IMR-90 (cell line): ENCODE measurements at regions not wholly inside any gene's neighbourhood (a gene's known extent, or its start where the extent isn't known, plus 50 kb on each side); places are given as distances from the start of the nearest gene placed in this dataset.

Experiments used
- ATAC-seq: fragments of 200-7000 bp; cut with Tn5 transposase; 2 replicates; pipeline ENCODE4 v1.9.1; 2020; ENCODE audit warnings: low read depth, mild to moderate bottlenecking, moderate library complexity
- BruUV-seq: library from RNA; stranded (reverse); fragments of 400-500 nt; replicated peaks from 2 replicates; lab custom pipeline; 2021; lab: Mats Ljungman, UMichigan
- CTCF ChIA-PET: fragments of 300-600 bp; formaldehyde crosslinking; extraction: SDS; loops from one replicate; lab custom pipeline; 2021; ENCODE audit warnings: antibody characterized with exemption; lab: Yijun Ruan, JAX
- POLR2A ChIA-PET: fragments of 300-600 bp; sonication (Branson Sonifier 250); formaldehyde crosslinking; loops from one replicate; lab custom pipeline; 2022; ENCODE audit warnings: antibody characterized with exemption; ENCODE audit not compliant: unreplicated experiment; lab: Charles Lee
- DNase-seq: peaks from one replicate; pipeline ENCODE4 v3.0.0; 2013
- H2AFZ ChIP-seq: replicated peaks from 2 replicates; pipeline ENCODE3; 2013; ENCODE audit warnings: low read length, mild to moderate bottlenecking; ENCODE audit not compliant: poor library complexity
- H2AK5ac ChIP-seq: 2 replicates; pipeline ENCODE4 v1.6.1; 2013; ENCODE audit warnings: low read depth, low read length, inconsistent platforms
- H2AK9ac ChIP-seq: replicated peaks from 2 replicates; pipeline ENCODE3; 2013; ENCODE audit warnings: mild to moderate bottlenecking, low read depth, low read length, moderate library complexity; ENCODE audit not compliant: poor library complexity
- H2BK120ac ChIP-seq: 2 replicates; pipeline ENCODE4 v1.6.1; 2013; ENCODE audit warnings: low read depth, low read length, inconsistent platforms
- H2BK15ac ChIP-seq: 3 replicates; pipeline ENCODE4 v1.6.1; 2013; ENCODE audit warnings: low read depth, low read length, inconsistent platforms
- H2BK20ac ChIP-seq: 2 replicates; pipeline ENCODE4 v1.6.1; 2013; ENCODE audit warnings: low read depth, mild to moderate bottlenecking, inconsistent platforms, low read length, moderate library complexity
- H2BK5ac ChIP-seq: 2 replicates; pipeline ENCODE4 v1.6.1; 2013; ENCODE audit warnings: mild to moderate bottlenecking, low read depth, low read length, inconsistent platforms; ENCODE audit not compliant: poor library complexity, severe bottlenecking
- H3K14ac ChIP-seq: replicated peaks from 2 replicates; pipeline ENCODE4 v1.6.1; 2013; ENCODE audit warnings: low read depth, low read length, inconsistent platforms
- H3K18ac ChIP-seq: 2 replicates; pipeline ENCODE4 v1.6.1; 2013; ENCODE audit warnings: low read depth, low read length, control low read depth
- H3K23ac ChIP-seq: 2 replicates; pipeline ENCODE4 v1.6.1; 2013; ENCODE audit warnings: low read depth, low read length, inconsistent platforms
- H3K27ac ChIP-seq: 2 replicates; pipeline ENCODE4 v1.5.1; 2013; ENCODE audit warnings: mild to moderate bottlenecking, control low read depth, low read length; ENCODE audit not compliant: insufficient read depth
- H3K27me3 ChIP-seq: 2 replicates; pipeline ENCODE4 v1.6.1; 2013; ENCODE audit warnings: low read length; ENCODE audit not compliant: control insufficient read depth, insufficient read depth
- H3K36me3 ChIP-seq: 2 replicates; pipeline ENCODE4 v1.6.1; 2013; ENCODE audit warnings: low read length, mixed read lengths; ENCODE audit not compliant: control insufficient read depth, insufficient read depth
- H3K4ac ChIP-seq: 2 replicates; pipeline ENCODE4 v1.6.1; 2013; ENCODE audit warnings: low read depth, low read length, inconsistent platforms
- H3K4me1 ChIP-seq: 2 replicates; pipeline ENCODE4 v1.6.1; 2013; ENCODE audit warnings: low read length, mixed read lengths; ENCODE audit not compliant: control insufficient read depth, insufficient read depth
- H3K4me2 ChIP-seq: 2 replicates; pipeline ENCODE4 v1.6.1; 2013; ENCODE audit warnings: low read depth, mild to moderate bottlenecking, control low read depth, low read length, moderate library complexity
- H3K4me3 ChIP-seq: 2 replicates; pipeline ENCODE4 v1.5.1; 2013; ENCODE audit warnings: low read depth, mild to moderate bottlenecking, control low read depth, low read length, moderate library complexity; ENCODE audit not compliant: insufficient read depth
- H3K56ac ChIP-seq: 2 replicates; pipeline ENCODE4 v1.6.1; 2013; ENCODE audit warnings: low read length, inconsistent platforms; ENCODE audit not compliant: insufficient read depth; ENCODE audit errors: extremely low read depth
- H3K79me1 ChIP-seq, 2 experiments: 2 replicates each; pipeline ENCODE4 v1.6.1; 2013; ENCODE audit warnings: low read length in 2 of 2, inconsistent platforms in 1 of 2, low read depth in 1 of 2
- H3K9ac ChIP-seq: 2 replicates; pipeline ENCODE4 v1.6.1; 2013; ENCODE audit warnings: low read depth, low read length, control low read depth
- H3K9me1 ChIP-seq: 2 replicates; pipeline ENCODE4 v1.6.1; 2013; ENCODE audit warnings: low read length, inconsistent platforms; ENCODE audit not compliant: insufficient read depth
- H3K9me3 ChIP-seq: 2 replicates; pipeline ENCODE4 v1.6.1; 2013; ENCODE audit warnings: low read length; ENCODE audit not compliant: control insufficient read depth, insufficient read depth
- H4K20me1 ChIP-seq: 2 replicates; pipeline ENCODE4 v1.6.1; 2013; ENCODE audit warnings: low read length, inconsistent platforms; ENCODE audit not compliant: insufficient read depth
- H4K5ac ChIP-seq: 2 replicates; pipeline ENCODE4 v1.6.1; 2013; ENCODE audit warnings: mild to moderate bottlenecking, low read depth, low read length, control low read depth
- H4K8ac ChIP-seq, 2 experiments: 2 replicates each; pipeline ENCODE4 v1.6.1; 2013; ENCODE audit warnings: low read depth in 2 of 2, low read length in 2 of 2, control low read depth in 1 of 2, inconsistent platforms in 1 of 2
- H4K91ac ChIP-seq: 2 replicates; pipeline ENCODE4 v1.6.1; 2013; ENCODE audit warnings: low read depth, low read length, inconsistent platforms; ENCODE audit not compliant: insufficient read depth
- BHLHE40 ChIP-seq: fragments of 150-350 bp; IDR thresholded peaks from 2 replicates; pipeline ENCODE4 v1.6.1; 2016; ENCODE audit warnings: mild to moderate bottlenecking, low read depth, low read length
- CEBPB ChIP-seq: IDR thresholded peaks from 2 replicates; pipeline ENCODE4 v1.6.1; 2012; ENCODE audit warnings: low read depth, low read length, improper control_type of control experiment
- CHD1 ChIP-seq: IDR thresholded peaks from 2 replicates; pipeline ENCODE4 v1.6.1; 2012; ENCODE audit warnings: low read depth, low read length, improper control_type of control experiment
- FOS ChIP-seq: fragments of 150-350 bp; IDR thresholded peaks from 2 replicates; pipeline ENCODE4 v1.6.1; 2016; ENCODE audit warnings: low read depth, low read length
- MAFK ChIP-seq: IDR thresholded peaks from 2 replicates; pipeline ENCODE4 v1.6.1; 2012; ENCODE audit warnings: low read depth, low read length, improper control_type of control experiment
- MAZ ChIP-seq: IDR thresholded peaks from 2 replicates; pipeline ENCODE4 v1.6.1; 2012; ENCODE audit warnings: low read depth, mild to moderate bottlenecking, low read length, improper control_type of control experiment, moderate library complexity, borderline replicate concordance
- MXI1 ChIP-seq: IDR thresholded peaks from 2 replicates; pipeline ENCODE4 v1.6.1; 2012; ENCODE audit warnings: low read depth, mild to moderate bottlenecking, low read length, moderate library complexity, borderline replicate concordance
- NFE2L2 ChIP-seq: fragments of 150-350 bp; IDR thresholded peaks from 2 replicates; pipeline ENCODE4 v1.6.1; 2016; ENCODE audit warnings: low read depth, mild to moderate bottlenecking, low read length
- POLR2A ChIP-seq: IDR thresholded peaks from 2 replicates; pipeline ENCODE4 v1.6.1; 2012; ENCODE audit warnings: mild to moderate bottlenecking, low read depth, low read length
- RAD21 ChIP-seq: IDR thresholded peaks from 2 replicates; pipeline ENCODE4 v1.6.1; 2012; ENCODE audit warnings: low read length, improper control_type of control experiment
- RCOR1 ChIP-seq: IDR thresholded peaks from 2 replicates; pipeline ENCODE4 v1.6.1; 2012; ENCODE audit warnings: mild to moderate bottlenecking, low read length, improper control_type of control experiment; ENCODE audit not compliant: insufficient replicate concordance
- RFX5 ChIP-seq: IDR thresholded peaks from 2 replicates; pipeline ENCODE4 v1.8.0; 2012; ENCODE audit warnings: low read depth, mild to moderate bottlenecking, low read length, moderate library complexity
- SMC3 ChIP-seq: fragments of 150-350 bp; IDR thresholded peaks from 2 replicates; pipeline ENCODE4 v1.6.1; 2016; ENCODE audit warnings: low read depth, mild to moderate bottlenecking, antibody characterized with exemption, low read length, moderate library complexity
- WGBS, 2 experiments: methylation state at CpG; one replicate each; pipeline versions ENCODE4 v1.1.5 to v1.1.7; 2013; ENCODE audit warnings: missing lambda C conversion rate in 2 of 2; ENCODE audit not compliant: insufficient read length in 1 of 2; ENCODE audit errors: extremely low coverage in 2 of 2; 5-methylcytosine and 5-hydroxymethylcytosine counted together
- dilution Hi-C: fragments of 300-500 bp; cut with HindIII; formaldehyde crosslinking; loops from one replicate; pipeline ENCODE4 v1.14.3; 2018; ENCODE audit warnings: low sequenced_read_pairs; ENCODE audit not compliant: unreplicated experiment
- in situ Hi-C: fragments of 300-500 bp; cut with MboI; formaldehyde crosslinking; loops from 3 replicates; pipeline ENCODE4 v1.14.3; 2019; ENCODE audit warnings: low sequenced_read_pairs, inconsistent platforms, mixed read lengths
- intact Hi-C: fragments of 100-400 bp; cut with micrococcal nuclease; formaldehyde crosslinking; loops from 2 replicates; pipeline ENCODE4 v1.10.0; 2022
- TF ChIP-seq, protein P1 (sequence below): fragments of 150-350 bp; IDR thresholded peaks from 2 replicates; pipeline ENCODE4 v1.6.1; 2016; ENCODE audit warnings: low read depth, mild to moderate bottlenecking, low read length, moderate library complexity, borderline replicate concordance
- TF ChIP-seq, protein P2 (sequence below): conservative IDR thresholded peaks from 2 replicates; pipeline ENCODE4 v1.5.1; 2012; ENCODE audit warnings: mild to moderate bottlenecking, low read depth, low read length, improper control_type of control experiment
- TF ChIP-seq, protein P3 (sequence below): fragments of 150-350 bp; IDR thresholded peaks from 2 replicates; pipeline ENCODE4 v1.6.1; 2017; ENCODE audit warnings: mild to moderate bottlenecking, antibody characterized with exemption, low read length, low read depth

DNA sequence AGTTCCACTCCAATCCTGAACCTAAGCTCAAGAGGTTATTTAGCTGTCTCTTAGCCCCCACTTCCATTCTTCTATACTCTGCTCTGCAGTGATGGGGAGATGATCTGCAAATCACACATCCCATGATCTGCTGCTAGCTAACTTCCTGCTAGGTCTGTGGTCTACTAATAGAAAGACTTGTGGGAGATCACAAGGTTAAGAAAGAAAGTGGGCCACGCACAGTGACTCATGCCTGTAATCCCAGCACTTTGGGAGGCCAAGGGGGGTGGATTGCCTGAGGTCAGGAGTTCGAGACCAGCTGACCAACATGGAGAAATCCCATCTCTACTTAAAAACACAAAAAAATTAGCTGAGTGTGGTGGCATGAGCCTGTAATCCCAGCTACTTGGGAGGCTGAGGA lies 471.1 kb upstream of the NWD2 start:
- Histone ChIP-seq H4K20me1 (no peaks in the 10 kb centered on the region), H2AFZ (no peak overlapping the region), H4K5ac (no peak overlapping the region), H3K4me1 (no peaks in the 10 kb centered on the region), H4K91ac (no peak overlapping the region), H3K4me2 (no peak overlapping the region), H3K27me3 (no peaks in the 10 kb centered on the region), H3K18ac (no peak overlapping the region), H3K9me3 (peaks cover 10% of the 10 kb centered on the region; the same call in 1 of the 2 replicates), H3K79me1 (no peaks in the 10 kb centered on the region), H3K27ac (no peak overlapping the region), H3K56ac (no peak overlapping the region), H3K36me3 (no peaks in the 10 kb centered on the region), H3K23ac (no peak overlapping the region), H2AK5ac (no peak overlapping the region), H3K4ac (no peak overlapping the region), H3K9me1 (no peaks in the 10 kb centered on the region), H3K14ac (no peak overlapping the region), H2AK9ac (no peak overlapping the region), H3K9ac (no peak overlapping the region), H2BK15ac (no peak overlapping the region), H3K4me3 (no peak overlapping the region), H4K8ac (no peak overlapping the region), H2BK20ac (no peak overlapping the region), H2BK5ac (no peak overlapping the region), H2BK120ac (no peak overlapping the region)
- WGBS, 2 experiments: no CpG with 5 or more reads among the region's 2 CpGs
- DNase-seq (no peak), ATAC-seq (no peak)
- intact Hi-C loops: no loop called here
- TF ChIP-seq NFE2L2 (no peak), MXI1 (no peak), RCOR1 (no peak), CHD1 (no peak), FOS (no peak), POLR2A (no peak), MAZ (no peak), RAD21 (no peak), CEBPB (no peak), MAFK (no peak), BHLHE40 (no peak), RFX5 (no peak), SMC3 (no peak)
- TF ChIP-seq, protein P1, sequence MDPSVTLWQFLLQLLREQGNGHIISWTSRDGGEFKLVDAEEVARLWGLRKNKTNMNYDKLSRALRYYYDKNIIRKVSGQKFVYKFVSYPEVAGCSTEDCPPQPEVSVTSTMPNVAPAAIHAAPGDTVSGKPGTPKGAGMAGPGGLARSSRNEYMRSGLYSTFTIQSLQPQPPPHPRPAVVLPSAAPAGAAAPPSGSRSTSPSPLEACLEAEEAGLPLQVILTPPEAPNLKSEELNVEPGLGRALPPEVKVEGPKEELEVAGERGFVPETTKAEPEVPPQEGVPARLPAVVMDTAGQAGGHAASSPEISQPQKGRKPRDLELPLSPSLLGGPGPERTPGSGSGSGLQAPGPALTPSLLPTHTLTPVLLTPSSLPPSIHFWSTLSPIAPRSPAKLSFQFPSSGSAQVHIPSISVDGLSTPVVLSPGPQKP: no peak
- TF ChIP-seq, protein P2, sequence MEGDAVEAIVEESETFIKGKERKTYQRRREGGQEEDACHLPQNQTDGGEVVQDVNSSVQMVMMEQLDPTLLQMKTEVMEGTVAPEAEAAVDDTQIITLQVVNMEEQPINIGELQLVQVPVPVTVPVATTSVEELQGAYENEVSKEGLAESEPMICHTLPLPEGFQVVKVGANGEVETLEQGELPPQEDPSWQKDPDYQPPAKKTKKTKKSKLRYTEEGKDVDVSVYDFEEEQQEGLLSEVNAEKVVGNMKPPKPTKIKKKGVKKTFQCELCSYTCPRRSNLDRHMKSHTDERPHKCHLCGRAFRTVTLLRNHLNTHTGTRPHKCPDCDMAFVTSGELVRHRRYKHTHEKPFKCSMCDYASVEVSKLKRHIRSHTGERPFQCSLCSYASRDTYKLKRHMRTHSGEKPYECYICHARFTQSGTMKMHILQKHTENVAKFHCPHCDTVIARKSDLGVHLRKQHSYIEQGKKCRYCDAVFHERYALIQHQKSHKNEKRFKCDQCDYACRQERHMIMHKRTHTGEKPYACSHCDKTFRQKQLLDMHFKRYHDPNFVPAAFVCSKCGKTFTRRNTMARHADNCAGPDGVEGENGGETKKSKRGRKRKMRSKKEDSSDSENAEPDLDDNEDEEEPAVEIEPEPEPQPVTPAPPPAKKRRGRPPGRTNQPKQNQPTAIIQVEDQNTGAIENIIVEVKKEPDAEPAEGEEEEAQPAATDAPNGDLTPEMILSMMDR: no peak
- TF ChIP-seq, protein P3, sequence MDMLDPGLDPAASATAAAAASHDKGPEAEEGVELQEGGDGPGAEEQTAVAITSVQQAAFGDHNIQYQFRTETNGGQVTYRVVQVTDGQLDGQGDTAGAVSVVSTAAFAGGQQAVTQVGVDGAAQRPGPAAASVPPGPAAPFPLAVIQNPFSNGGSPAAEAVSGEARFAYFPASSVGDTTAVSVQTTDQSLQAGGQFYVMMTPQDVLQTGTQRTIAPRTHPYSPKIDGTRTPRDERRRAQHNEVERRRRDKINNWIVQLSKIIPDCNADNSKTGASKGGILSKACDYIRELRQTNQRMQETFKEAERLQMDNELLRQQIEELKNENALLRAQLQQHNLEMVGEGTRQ: no peak
- no TSS peak for BruUV-seq
- dilution Hi-C loops: no loop called here
- POLR2A ChIA-PET: no interaction called here
- in situ Hi-C loops: no loop called here
- CTCF ChIA-PET: no interaction called here
